Endothelial cell of umbilical vein (primary cell): ENCODE measurements at regions not wholly inside any gene's neighbourhood (a gene's known extent, or its start where the extent isn't known, plus 50 kb on each side); places are given as distances from the start of the nearest gene placed in this dataset.

ENCODE experiments used
- BruUV-seq: library from RNA; stranded (reverse); fragments of 400-500 nt; replicated peaks from 2 replicates; lab custom pipeline; 2021; lab: Mats Ljungman, UMichigan
- CTCF ChIA-PET: fragments of 300-600, 350-600 bp; sonication (Branson Sonifier 250); formaldehyde crosslinking; loops from one replicate; lab custom pipeline; 2021; ENCODE audit warnings: antibody characterized with exemption, inconsistent platforms; lab: Charles Lee
- POLR2A ChIA-PET: fragments of 300-600, 350-600 bp; sonication (Branson Sonifier 250); formaldehyde crosslinking; loops from one replicate; lab custom pipeline; 2021; ENCODE audit warnings: antibody characterized with exemption, inconsistent platforms; lab: Charles Lee
- DNase-seq: peaks from one replicate; pipeline ENCODE4 v3.0.0-alpha.2; 2011; ENCODE audit warnings: low read depth, low spot score
- FAIRE-seq: peaks from 2 replicates; lab custom pipeline; 2011; peaks lifted over from hg19 to GRCh38; lab: Jason Lieb, UNC
- H2AFZ ChIP-seq: 2 replicates; pipeline ENCODE4 v1.6.0; 2012; ENCODE audit warnings: low read depth, low read length, control low read depth, inconsistent platforms
- H3K27ac ChIP-seq: 2 replicates; pipeline ENCODE4 v1.5.1; 2011; ENCODE audit warnings: low read depth, mild to moderate bottlenecking, control low read depth, low read length, moderate library complexity; ENCODE audit not compliant: insufficient read depth
- H3K27me3 ChIP-seq, 2 experiments: 2 replicates each; pipeline versions ENCODE4 v1.6.0 to v1.6.1; 2011; ENCODE audit warnings: low read length in 2 of 2, mixed read lengths in 1 of 2; ENCODE audit not compliant: control insufficient read depth in 2 of 2, insufficient read depth in 2 of 2
- H3K36me3 ChIP-seq, 2 experiments: 2 replicates in 1 of 2; 3 replicates in 1 of 2; pipeline ENCODE4 v1.5.1; 2011; ENCODE audit warnings: low read length in 2 of 2, mild to moderate bottlenecking in 1 of 2, moderate library complexity in 1 of 2; ENCODE audit not compliant: control insufficient read depth in 2 of 2, insufficient read depth in 2 of 2; ENCODE audit errors: extremely low read depth in 1 of 2
- H3K4me1 ChIP-seq: 3 replicates; pipeline ENCODE4 v1.5.1; 2011; ENCODE audit warnings: mild to moderate bottlenecking, low read length; ENCODE audit not compliant: control insufficient read depth, insufficient read depth; ENCODE audit errors: extremely low read depth
- H3K4me2 ChIP-seq: 2 replicates; pipeline ENCODE4 v1.6.1; 2011; ENCODE audit warnings: low read length, control low read depth, mixed read lengths; ENCODE audit not compliant: insufficient read depth
- H3K4me3 ChIP-seq, 3 experiments: fragments of 200-600 bp in 1 of 3; sonication (generic), shearing (Covaris generic) in 1 of 3; replicated peaks in 1 of 3; 2 replicates each; pipeline ENCODE4 v1.5.1; 2011 to 2016; ENCODE audit warnings: control low read depth in 3 of 3, low read length in 3 of 3, mild to moderate bottlenecking in 2 of 3, inconsistent platforms in 1 of 3, low read depth in 1 of 3, moderate library complexity in 1 of 3; ENCODE audit not compliant: insufficient read depth in 1 of 3
- H3K79me2 ChIP-seq: 2 replicates; pipeline ENCODE4 v1.6.0; 2012; ENCODE audit warnings: low read length, inconsistent platforms; ENCODE audit not compliant: control insufficient read depth, insufficient read depth
- H3K9ac ChIP-seq: replicated peaks from 2 replicates; pipeline ENCODE3; 2011; ENCODE audit warnings: low read length, control low read depth; ENCODE audit not compliant: insufficient read depth; ENCODE audit errors: extremely low read depth
- H3K9me1 ChIP-seq: replicated peaks from 3 replicates; pipeline ENCODE4 v1.6.0; 2011; ENCODE audit warnings: mild to moderate bottlenecking, low read length; ENCODE audit not compliant: control insufficient read depth, insufficient read depth; ENCODE audit errors: extremely low read depth
- H3K9me3 ChIP-seq: replicated peaks from 2 replicates; pipeline ENCODE4 v1.5.1; 2012; ENCODE audit warnings: low read length, inconsistent platforms; ENCODE audit not compliant: control insufficient read depth, insufficient read depth
- H4K20me1 ChIP-seq: replicated peaks from 2 replicates; pipeline ENCODE3; 2011; ENCODE audit warnings: mild to moderate bottlenecking, low read length; ENCODE audit not compliant: control insufficient read depth, insufficient read depth; ENCODE audit errors: extremely low read depth
- EZH2 ChIP-seq: IDR thresholded peaks from 2 replicates; pipeline ENCODE4 v1.6.1; 2012; ENCODE audit warnings: borderline replicate concordance, low read depth, mild to moderate bottlenecking, moderate library complexity, low read length, inconsistent platforms; ENCODE audit not compliant: severe bottlenecking
- FOS ChIP-seq: IDR thresholded peaks from 2 replicates; pipeline ENCODE4 v1.6.1; 2011; ENCODE audit warnings: mild to moderate bottlenecking, low read length, moderate library complexity, borderline replicate concordance; ENCODE audit not compliant: insufficient read depth
- GATA2 ChIP-seq: IDR thresholded peaks from 2 replicates; pipeline ENCODE4 v1.7.0; 2011; ENCODE audit warnings: low read depth, mild to moderate bottlenecking, moderate library complexity, mixed read lengths, low read length; ENCODE audit not compliant: insufficient read length, insufficient read depth
- JUN ChIP-seq: IDR thresholded peaks from 2 replicates; pipeline ENCODE4 v1.6.1; 2011; ENCODE audit warnings: borderline replicate concordance, low read depth; ENCODE audit not compliant: insufficient read length, insufficient read depth
- MYC ChIP-seq: IDR thresholded peaks from one replicate; pipeline ENCODE4 v1.6.1; 2011; ENCODE audit warnings: mild to moderate bottlenecking, low read depth, low read length
- POLR2A ChIP-seq: IDR thresholded peaks from 2 replicates; pipeline ENCODE4 v1.6.1; 2012; ENCODE audit warnings: low read depth, mild to moderate bottlenecking, control low read depth, low read length
- POLR2AphosphoS5 ChIP-seq: IDR thresholded peaks from 2 replicates; pipeline ENCODE4 v1.6.1; 2012; ENCODE audit warnings: low read depth, mild to moderate bottlenecking, control low read depth, low read length, moderate library complexity; ENCODE audit not compliant: insufficient read depth
- dilution Hi-C: fragments of 300-500 bp; cut with MboI; formaldehyde crosslinking; loops from one replicate; pipeline ENCODE4 v1.15.0; 2019; ENCODE audit warnings: low sequenced_read_pairs; ENCODE audit not compliant: extremely low pct_ligation_motif_present
- intact Hi-C: fragments of 100-400 bp; cut with micrococcal nuclease; formaldehyde crosslinking; loops from one replicate; pipeline ENCODE4 v1.10.0; 2022
- TF ChIP-seq, protein P1 (sequence below): IDR thresholded peaks from 2 replicates; pipeline ENCODE4 v1.6.1; 2011; ENCODE audit not compliant: insufficient read depth, insufficient read length
- TF ChIP-seq, protein P2 (sequence below), 2 donors: IDR thresholded peaks; 1 replicate in 1 of 2; 2 replicates in 1 of 2; pipeline ENCODE4 v1.5.1; 2011; ENCODE audit warnings: low read length in 2 of 2, mild to moderate bottlenecking in 2 of 2, moderate library complexity in 2 of 2, control low read depth in 1 of 2, inconsistent platforms in 1 of 2, low read depth in 1 of 2; ENCODE audit not compliant: insufficient read depth in 1 of 2; ENCODE audit errors: extremely low read depth in 1 of 2

DNA sequence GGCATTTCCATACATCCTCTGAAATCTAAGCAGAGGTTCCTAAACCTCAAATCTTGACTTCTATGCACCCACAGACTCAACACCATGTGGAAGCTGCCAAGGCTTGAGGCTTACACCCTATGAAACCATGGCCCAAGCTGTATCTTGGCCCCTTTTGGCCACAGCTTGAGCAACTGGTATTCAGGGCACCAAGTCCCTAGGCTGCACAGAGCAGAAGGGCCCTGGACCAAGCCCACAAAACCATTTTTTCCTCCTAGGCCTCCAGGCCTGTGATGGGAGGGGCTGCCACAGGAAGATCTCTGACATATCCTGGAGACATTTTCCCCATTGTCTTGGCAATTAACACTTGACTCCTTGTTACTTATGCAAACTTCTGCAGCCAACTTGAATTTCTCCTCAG lies 54.4 kb upstream of the IL12A start:
- Histone ChIP-seq H3K9me3 (no peaks in the 10 kb centered on the region), H2AFZ (no peak overlapping the region), H3K4me2 (no peak overlapping the region), H3K27me3 (no peaks in the 10 kb centered on the region), H3K9ac (no peak overlapping the region), H4K20me1 (no peaks in the 10 kb centered on the region), H3K27ac (no peak overlapping the region), H3K9me1 (no peaks in the 10 kb centered on the region), H3K4me1 (peaks cover 7% of the 10 kb centered on the region), H3K36me3 (no peaks in the 10 kb centered on the region), H3K79me2 (no peaks in the 10 kb centered on the region), H3K4me3 (no peak overlapping the region)
- FAIRE-seq (no peak), DNase-seq (no peak)
- BruUV-seq: no TSS peak
- intact Hi-C loops: no loop called here
- ChIA-PET CTCF (no interaction called here), POLR2A (no interaction called here)
- dilution Hi-C loops: no loop called here
- TF ChIP-seq, protein P1, sequence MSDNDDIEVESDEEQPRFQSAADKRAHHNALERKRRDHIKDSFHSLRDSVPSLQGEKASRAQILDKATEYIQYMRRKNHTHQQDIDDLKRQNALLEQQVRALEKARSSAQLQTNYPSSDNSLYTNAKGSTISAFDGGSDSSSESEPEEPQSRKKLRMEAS: no peak
- TF ChIP-seq JUN (no peak), POLR2AphosphoS5 (no peak), GATA2 (no peak), POLR2A (no peak), FOS (no peak), EZH2 (no peak), MYC (no peak)
- TF ChIP-seq, protein P2, sequence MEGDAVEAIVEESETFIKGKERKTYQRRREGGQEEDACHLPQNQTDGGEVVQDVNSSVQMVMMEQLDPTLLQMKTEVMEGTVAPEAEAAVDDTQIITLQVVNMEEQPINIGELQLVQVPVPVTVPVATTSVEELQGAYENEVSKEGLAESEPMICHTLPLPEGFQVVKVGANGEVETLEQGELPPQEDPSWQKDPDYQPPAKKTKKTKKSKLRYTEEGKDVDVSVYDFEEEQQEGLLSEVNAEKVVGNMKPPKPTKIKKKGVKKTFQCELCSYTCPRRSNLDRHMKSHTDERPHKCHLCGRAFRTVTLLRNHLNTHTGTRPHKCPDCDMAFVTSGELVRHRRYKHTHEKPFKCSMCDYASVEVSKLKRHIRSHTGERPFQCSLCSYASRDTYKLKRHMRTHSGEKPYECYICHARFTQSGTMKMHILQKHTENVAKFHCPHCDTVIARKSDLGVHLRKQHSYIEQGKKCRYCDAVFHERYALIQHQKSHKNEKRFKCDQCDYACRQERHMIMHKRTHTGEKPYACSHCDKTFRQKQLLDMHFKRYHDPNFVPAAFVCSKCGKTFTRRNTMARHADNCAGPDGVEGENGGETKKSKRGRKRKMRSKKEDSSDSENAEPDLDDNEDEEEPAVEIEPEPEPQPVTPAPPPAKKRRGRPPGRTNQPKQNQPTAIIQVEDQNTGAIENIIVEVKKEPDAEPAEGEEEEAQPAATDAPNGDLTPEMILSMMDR (IDR thresholded peaks at IDR 0.05; ENCODE audit: extremely low read depth in 1 of 2, insufficient read depth in 1 of 2, low read depth in 1 of 2, low read length in 2 of 2): no peak
